Left ventricle myocardium inferior (tissue), 1 donor: ENCODE measurements at regions not wholly inside any gene's neighbourhood (a gene's known extent, or its start where the extent isn't known, plus 50 kb on each side); places are given as distances from the start of the nearest gene placed in this dataset.

Source experiments
- DNase-seq: peaks from one replicate; pipeline ENCODE4 v3.0.0-alpha.2; 2020
- H3K27ac ChIP-seq: fragments of 200-600 bp; replicated peaks from 2 replicates; pipeline ENCODE4 v1.8.0; 2021
- H3K27me3 ChIP-seq: fragments of 200-600 bp; 2 replicates; pipeline ENCODE4 v1.8.0; 2021; ENCODE audit warnings: low read depth
- H3K36me3 ChIP-seq: fragments of 200-600 bp; 2 replicates; pipeline ENCODE4 v1.8.0; 2021
- H3K4me1 ChIP-seq: fragments of 200-600 bp; 2 replicates; pipeline ENCODE4 v1.8.0; 2021
- H3K4me3 ChIP-seq: fragments of 200-600 bp; 2 replicates; pipeline ENCODE4 v1.8.0; 2021; ENCODE audit warnings: mild to moderate bottlenecking, moderate library complexity
- H3K9me3 ChIP-seq: fragments of 200-600 bp; replicated peaks from 2 replicates; pipeline ENCODE4 v1.8.0; 2021
- intact Hi-C: fragments of 100-400 bp; cut with micrococcal nuclease; formaldehyde crosslinking; loops from one replicate; pipeline ENCODE4 v1.11.0; 2022
- TF ChIP-seq, protein P1 (sequence below): fragments of 200-600 bp; IDR thresholded peaks from 2 replicates; pipeline ENCODE4 v1.8.0; 2021; ENCODE audit warnings: antibody characterized with exemption, mild to moderate bottlenecking, borderline replicate concordance
- donor health status: DM: no; HTN: yes; CAD: no; lungs with severe emphysema.

DNA sequence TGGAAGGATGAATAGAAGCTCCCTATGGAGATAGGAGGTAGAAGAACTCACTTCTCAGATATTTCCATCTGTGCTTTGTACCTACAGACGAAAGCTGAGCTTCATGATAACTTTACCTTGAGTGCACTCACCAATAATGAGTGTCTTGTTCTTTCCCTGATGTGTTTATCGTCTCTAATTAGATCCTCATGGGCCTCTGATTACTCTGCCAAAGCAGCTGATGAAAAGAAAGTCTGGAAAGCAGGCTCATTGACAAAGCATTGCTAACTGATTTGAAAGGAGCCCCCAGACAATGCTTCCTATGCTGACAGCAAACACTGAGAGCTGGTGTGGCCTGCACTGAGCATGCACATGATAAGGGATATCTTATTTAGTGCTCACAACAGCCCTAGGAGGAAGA lies 183.9 kb upstream of the GHITM start:
- no peak for DNase-seq
- H3K36me3 ChIP-seq, result no peaks in the 10 kb centered on the region
- intact Hi-C loops, result no loop called here

DNA sequence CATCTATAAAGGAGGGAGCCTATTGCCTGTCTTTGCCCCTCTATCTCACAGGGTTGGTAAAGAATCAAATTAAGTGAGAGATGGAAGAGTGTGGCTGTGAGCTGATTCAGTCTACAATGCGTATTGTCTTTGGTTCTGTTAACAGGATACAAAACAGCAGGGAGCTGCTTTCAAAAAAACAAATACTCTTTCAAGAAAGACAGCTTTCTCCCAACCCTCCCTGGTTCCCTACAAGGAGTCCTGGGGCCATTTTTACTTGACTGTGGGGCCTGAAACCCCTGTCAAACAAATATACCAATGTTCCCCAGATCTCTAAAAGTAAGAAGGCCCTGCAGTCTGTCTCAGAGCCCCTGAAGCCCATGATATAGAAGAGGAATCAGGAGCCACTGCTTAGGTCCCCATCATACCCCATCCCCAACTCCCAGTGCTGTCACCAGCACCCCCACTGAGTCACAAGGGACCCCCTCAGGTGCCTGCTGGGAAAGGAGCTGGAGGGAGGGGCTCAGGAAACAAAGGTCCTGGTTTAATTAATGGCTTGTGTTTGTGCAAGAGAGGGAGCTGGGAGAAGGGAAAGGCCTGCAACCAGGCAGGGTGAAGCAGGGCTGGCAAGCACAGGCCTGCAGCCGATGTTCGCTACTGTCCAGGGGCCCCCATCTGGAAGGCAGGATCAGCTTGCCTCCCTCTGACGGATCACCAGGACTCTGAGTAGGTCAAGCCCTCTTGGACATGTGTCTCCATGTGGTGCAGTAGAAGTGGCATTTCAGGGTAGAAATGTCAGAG lies 182.0 kb upstream of the GHITM start:
- Histone ChIP-seq H3K36me3 (no peaks in the 10 kb centered on the region), H3K4me1 (no peaks in the 10 kb centered on the region), H3K27ac (no peak overlapping the region), H3K4me3 (no peak overlapping the region), H3K27me3 (peaks cover 33% of the 10 kb centered on the region), H3K9me3 (no peaks in the 10 kb centered on the region)
- intact Hi-C loops, result no loop called here
- TF ChIP-seq, protein P1, sequence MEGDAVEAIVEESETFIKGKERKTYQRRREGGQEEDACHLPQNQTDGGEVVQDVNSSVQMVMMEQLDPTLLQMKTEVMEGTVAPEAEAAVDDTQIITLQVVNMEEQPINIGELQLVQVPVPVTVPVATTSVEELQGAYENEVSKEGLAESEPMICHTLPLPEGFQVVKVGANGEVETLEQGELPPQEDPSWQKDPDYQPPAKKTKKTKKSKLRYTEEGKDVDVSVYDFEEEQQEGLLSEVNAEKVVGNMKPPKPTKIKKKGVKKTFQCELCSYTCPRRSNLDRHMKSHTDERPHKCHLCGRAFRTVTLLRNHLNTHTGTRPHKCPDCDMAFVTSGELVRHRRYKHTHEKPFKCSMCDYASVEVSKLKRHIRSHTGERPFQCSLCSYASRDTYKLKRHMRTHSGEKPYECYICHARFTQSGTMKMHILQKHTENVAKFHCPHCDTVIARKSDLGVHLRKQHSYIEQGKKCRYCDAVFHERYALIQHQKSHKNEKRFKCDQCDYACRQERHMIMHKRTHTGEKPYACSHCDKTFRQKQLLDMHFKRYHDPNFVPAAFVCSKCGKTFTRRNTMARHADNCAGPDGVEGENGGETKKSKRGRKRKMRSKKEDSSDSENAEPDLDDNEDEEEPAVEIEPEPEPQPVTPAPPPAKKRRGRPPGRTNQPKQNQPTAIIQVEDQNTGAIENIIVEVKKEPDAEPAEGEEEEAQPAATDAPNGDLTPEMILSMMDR, result no peak
- no peak for DNase-seq

More for the DNA sequence above, 183.9 kb upstream of the GHITM start:
- Histone ChIP-seq H3K27me3 (peaks cover 43% of the 10 kb centered on the region), H3K27ac (no peak overlapping the region), H3K9me3 (no peaks in the 10 kb centered on the region), H3K4me1 (no peaks in the 10 kb centered on the region), H3K4me3 (no peak overlapping the region)
- TF ChIP-seq, protein P1, result no peak

DNA sequence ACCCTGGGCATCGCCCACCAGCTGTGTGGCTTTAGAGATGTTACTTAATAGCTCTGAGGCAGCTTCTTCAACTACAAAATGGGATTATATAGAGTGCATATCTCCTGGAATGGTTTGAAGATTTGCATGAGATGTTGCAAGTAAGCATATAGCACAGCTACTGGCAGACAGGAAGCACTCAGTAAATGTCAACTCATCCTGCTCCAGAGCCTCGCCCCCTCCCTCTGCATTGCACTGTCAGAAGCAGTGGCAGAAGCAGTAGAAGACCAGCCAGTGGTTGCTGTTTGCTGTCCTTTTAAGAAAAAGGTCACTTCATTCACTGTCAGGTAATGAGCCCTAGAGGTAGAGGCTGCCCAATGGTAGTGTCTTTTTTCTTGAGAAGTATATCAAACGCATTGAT lies 180.0 kb upstream of the GHITM start:
- TF ChIP-seq, protein P1, result no peak
- intact Hi-C loops, result no loop called here

DNA sequence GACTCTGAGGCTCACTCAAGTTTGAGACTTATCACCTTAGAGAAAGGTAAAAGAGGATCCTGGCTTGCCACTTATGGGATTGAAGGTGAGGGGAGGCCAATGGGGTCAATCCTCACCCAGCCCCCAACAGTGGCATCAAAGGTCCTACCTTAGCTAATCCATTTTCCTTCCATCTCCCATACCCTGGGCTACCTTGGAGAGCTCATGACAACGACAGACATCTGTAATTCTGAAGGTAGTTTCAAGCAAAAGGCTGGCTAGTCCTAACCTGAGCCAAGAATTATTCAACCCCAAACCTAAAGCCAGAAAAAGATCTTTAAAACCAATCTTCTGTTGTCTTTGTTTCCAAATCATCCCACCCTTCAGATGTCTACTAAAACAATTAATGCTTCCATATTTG lies 179.2 kb upstream of the GHITM start:
- H3K4me1 ChIP-seq, result no peaks in the 10 kb centered on the region
- DNase-seq, result no peak
- H3K4me3 ChIP-seq, result no peak overlapping the region
- no peaks in the 10 kb centered on the region for H3K36me3 ChIP-seq
- intact Hi-C loops, result no loop called here
- no peaks in the 10 kb centered on the region for H3K9me3 ChIP-seq
- TF ChIP-seq, protein P1, result no peak
- peaks cover 9% of the 10 kb centered on the region for H3K27me3 ChIP-seq
- no peak overlapping the region for H3K27ac ChIP-seq

More for the DNA sequence above, 180.0 kb upstream of the GHITM start:
- Histone ChIP-seq H3K9me3 (no peaks in the 10 kb centered on the region), H3K4me3 (no peak overlapping the region), H3K27ac (no peak overlapping the region), H3K27me3 (peaks cover 15% of the 10 kb centered on the region), H3K36me3 (no peaks in the 10 kb centered on the region), H3K4me1 (no peaks in the 10 kb centered on the region)
- DNase-seq, result no peak

DNA sequence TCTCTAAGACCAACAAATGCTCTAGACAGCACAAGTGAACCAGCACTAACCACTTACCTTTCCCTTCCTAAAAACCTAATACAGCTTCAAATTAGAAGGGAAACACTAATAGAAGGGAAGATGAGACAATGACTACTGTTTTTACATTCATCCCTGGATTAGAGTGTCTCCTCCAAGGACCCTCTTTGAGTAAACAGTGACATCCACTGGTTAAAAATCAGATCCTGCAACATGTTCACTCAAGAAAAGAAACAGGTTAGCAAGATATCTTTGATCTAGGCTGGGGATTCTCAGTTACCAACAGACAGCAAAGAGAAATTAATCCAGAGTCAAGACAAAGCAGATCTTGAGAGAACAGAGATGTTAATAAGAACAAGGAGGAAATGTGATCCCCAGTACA lies 177.7 kb upstream of the GHITM start:
- Histone ChIP-seq H3K4me1 (no peaks in the 10 kb centered on the region), H3K27ac (no peak overlapping the region), H3K4me3 (no peak overlapping the region), H3K9me3 (no peaks in the 10 kb centered on the region), H3K27me3 (peaks cover 4% of the 10 kb centered on the region), H3K36me3 (no peaks in the 10 kb centered on the region)
- intact Hi-C loops, result no loop called here
- TF ChIP-seq, protein P1, result no peak
- no peak for DNase-seq
